ENCODE measurements at regions not wholly inside any gene's neighbourhood (a gene's known extent, or its start where the extent isn't known, plus 50 kb on each side); places are given as distances from the start of the nearest gene placed in this dataset.

DNA sequence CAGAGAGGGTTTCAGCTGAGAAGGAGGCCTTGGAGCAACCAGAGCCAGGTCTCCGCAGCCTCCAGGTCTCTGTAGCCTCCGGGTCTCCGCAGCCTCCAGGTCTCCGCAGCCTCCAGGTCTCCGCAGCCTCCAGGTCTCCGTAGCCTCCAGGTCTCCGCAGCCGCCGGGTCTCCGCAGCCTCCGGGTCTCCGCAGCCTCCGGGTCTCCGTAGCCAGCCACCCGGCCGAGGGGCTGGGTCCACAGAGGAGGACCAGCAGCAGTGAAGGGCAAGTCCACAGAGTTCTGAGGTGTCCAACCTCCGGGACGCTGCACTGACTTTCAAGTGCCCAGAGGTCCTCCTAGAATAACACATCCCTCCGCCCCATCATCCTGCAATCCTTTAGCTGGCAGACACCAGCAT is 221.0 kb downstream of the RBFOX3 start:
- TF ChIP-seq, protein P1, sequence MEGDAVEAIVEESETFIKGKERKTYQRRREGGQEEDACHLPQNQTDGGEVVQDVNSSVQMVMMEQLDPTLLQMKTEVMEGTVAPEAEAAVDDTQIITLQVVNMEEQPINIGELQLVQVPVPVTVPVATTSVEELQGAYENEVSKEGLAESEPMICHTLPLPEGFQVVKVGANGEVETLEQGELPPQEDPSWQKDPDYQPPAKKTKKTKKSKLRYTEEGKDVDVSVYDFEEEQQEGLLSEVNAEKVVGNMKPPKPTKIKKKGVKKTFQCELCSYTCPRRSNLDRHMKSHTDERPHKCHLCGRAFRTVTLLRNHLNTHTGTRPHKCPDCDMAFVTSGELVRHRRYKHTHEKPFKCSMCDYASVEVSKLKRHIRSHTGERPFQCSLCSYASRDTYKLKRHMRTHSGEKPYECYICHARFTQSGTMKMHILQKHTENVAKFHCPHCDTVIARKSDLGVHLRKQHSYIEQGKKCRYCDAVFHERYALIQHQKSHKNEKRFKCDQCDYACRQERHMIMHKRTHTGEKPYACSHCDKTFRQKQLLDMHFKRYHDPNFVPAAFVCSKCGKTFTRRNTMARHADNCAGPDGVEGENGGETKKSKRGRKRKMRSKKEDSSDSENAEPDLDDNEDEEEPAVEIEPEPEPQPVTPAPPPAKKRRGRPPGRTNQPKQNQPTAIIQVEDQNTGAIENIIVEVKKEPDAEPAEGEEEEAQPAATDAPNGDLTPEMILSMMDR (conservative IDR thresholded peaks at IDR 0.05), result no peak
- TF ChIP-seq EZH2 (IDR thresholded peaks at IDR 0.05; ENCODE audit: low read depth), result no peak
